Fibroblast of skin of left biceps (primary cell): ENCODE measurements at regions not wholly inside any gene's neighbourhood (a gene's known extent, or its start where the extent isn't known, plus 50 kb on each side); places are given as distances from the start of the nearest gene placed in this dataset.

Experiments
- DNase-seq, 2 experiments: peaks; one replicate each; pipeline ENCODE4 v3.0.0-alpha.2; 2013; ENCODE audit warnings: low read depth in 2 of 2

GRCh38 chr2:167509586-167509985, 621.3 kb downstream of the XIRP2 start:
- DNase-seq: peak; percentile 32 to 41

DNA sequence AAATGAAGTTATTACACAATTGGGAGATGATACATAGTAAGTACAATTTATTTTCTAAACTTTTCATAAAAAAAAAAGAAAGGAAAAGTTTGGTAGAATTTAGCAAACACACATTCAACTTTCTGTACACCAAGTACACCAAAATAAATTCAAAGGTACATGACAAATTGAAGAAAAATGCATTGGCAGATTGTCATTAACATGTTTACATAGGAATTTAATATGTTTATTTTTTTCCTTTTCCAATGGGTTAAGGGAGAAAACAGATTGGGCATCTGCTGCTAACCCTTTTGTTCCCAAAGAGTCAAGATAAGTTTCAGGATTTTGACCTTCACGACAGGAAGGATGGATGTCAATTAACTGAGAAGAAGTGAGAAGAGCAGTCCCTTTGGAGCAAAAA, 620.4 kb downstream of the XIRP2 start:
- no peak for DNase-seq

DNA sequence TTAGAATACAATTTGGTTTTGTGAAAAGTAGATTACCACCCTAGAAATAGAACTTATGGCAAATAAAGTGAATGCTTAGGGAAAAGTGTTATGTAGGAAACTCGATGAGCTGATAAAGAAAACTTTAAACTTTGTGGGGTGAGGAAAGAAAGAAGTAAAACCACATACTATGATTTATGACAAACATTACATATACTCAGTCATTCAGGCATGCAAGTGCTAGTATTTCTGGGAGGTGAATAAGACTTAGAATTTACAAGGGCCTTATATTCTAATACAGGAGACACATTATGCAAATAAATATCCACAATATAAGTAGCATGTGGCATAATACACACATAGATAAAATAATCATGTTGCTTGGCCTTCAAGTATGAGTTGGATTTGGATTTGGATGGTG, 618.1 kb downstream of the XIRP2 start:
- no peak for DNase-seq

- no peak for DNase-seq
Observed at GRCh38 chr2:167504695-167505094, 616.4 kb downstream of the XIRP2 start.

DNA sequence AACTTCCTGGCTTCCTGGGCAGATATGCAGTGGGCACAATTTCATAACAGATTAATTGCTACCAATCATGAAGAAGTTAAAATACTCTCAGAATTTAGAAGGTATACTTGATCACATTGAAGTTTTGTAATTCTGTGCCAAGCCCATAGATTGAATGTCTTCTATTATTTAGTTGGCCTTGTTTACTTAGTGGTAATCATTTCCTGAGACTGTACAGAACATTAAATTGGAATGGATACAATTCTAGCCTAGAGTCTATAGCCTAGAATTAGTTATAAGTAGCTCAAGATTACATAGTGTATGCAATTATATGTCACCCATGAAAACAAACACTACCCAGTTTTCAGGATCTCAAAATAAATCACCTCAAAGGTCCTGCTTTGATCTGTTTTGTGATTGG, 615.8 kb downstream of the XIRP2 start:
- DNase-seq: no peak

GRCh38 chr2:167501618-167502017, 613.3 kb downstream of the XIRP2 start:
- DNase-seq: no peak

- no peak for DNase-seq
Observed at GRCh38 chr2:167493862-167494261, 605.6 kb downstream of the XIRP2 start.

DNA sequence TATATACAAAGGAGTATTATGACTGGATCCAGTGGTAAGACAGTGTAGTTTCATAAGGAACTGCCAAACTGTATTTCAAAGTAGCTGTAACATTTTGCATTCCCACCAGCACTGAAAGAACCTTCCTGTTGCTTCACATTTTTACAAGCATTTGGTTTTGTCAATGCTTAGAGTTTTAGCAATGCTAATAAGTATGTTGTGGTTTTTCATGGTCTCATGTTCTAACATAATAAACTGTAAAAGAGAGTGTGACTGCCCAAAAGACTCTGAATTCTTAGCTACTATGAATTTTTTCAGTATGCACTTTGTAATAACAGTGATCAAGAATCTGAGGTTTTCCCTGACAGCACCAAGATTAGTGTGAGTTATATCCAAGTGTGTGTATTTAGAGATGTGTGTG, 604.2 kb downstream of the XIRP2 start:
- DNase-seq: no peak

- DNase-seq: no peak
Observed at GRCh38 chr2:167491788-167492187, 603.5 kb downstream of the XIRP2 start.

DNA sequence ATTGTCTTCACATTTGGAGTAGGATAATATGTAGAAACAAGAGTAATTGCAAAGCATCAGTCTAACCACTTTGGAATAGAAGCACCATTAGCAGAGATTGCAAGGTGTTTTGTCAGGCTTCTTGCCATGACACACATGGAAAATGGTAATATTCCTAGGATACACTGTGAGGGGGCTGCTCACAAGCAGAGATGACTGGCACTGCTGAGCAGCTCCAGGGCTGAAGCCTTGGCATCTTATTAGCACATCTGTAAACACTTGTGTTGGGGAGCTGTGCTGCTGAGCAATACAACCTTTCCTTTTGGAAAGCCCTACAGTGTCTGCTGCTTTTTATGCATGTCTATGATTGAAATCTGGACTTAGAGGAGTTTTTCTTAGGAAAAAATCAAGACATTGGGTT, 602.2 kb downstream of the XIRP2 start:
- no peak for DNase-seq

DNA sequence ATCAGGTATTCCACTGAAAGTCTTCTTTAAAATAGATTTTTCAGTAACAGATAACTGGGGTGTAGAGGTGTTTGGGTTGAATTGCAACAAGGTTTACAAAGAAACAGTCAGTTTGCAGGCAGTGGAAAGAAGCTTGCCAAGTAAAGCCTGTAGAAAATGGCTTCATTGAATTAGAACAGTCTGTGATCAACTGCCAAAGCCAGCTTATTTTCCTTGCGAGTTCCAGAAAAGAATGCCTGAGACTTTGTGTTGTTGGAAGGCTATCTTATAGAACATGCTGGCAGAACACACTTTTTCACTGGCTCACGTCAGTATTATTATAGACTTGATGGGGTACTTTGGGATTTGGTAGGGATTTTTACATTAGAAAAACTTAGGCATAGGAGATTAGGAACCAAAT, 601.0 kb downstream of the XIRP2 start:
- no peak for DNase-seq

GRCh38 chr2:167487728-167488127, 599.4 kb downstream of the XIRP2 start:
- DNase-seq: no peak

GRCh38 chr2:167484875-167485274, 596.6 kb downstream of the XIRP2 start:
- no peak for DNase-seq

DNA sequence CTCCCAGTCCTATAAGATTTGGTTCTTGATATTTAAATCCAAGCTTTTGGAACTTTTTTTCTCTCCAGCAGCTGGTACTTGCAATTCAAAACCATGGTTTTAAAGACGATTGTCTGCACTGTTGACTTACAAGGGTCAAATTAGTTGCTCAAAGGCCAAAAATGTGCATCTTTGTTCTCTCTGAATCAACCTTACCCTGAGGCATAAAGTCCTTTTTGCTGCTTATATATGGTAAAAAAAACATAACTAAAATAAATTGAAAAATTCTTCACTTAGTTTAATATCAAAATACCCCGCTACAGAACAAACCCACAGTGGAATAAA, 592.7 kb downstream of the XIRP2 start:
- DNase-seq: no peak

GRCh38 chr2:167480232-167480985, 592.1 kb downstream of the XIRP2 start:
- no peak for DNase-seq

DNA sequence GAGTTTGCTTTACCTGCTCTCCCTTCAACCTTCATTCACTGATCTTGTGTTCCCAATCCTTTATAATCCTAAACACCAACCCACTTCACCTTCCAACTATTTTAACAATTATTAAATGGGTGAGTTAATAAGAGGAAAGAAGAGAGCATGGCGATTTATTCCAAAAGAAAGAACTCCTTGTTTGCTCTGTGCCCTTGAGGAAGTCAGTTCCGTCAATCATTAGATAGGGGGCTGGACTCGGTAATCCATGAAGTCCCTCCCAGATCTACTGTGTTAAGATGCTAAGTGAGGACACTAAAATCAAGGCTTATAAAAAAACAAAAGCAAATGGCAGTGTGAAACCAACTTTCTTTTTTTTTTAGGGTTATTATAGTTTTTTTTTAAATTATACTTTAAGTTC, 589.9 kb downstream of the XIRP2 start:
- no peak for DNase-seq

DNA sequence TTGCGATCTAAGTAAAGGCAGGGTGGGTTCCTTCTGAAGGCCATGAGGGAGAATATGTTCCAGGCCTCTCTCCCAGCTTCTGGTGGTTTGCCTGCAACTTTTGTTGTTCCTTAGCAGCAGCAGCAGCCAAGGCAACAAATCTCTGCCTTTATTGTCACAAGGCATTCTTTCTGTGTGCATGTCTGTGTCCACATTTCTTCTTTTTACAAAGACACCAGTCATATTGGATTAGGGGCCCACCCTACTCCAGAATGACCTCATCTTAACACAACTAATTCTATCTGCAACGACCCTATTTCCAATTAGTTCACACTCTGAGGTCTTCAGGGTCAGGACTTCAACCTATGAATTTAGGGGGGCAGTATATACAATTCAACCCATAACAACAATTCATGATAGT, 587.5 kb downstream of the XIRP2 start:
- no peak for DNase-seq

GRCh38 chr2:167471734-167472133, 583.5 kb downstream of the XIRP2 start:
- DNase-seq: no peak

GRCh38 chr2:167471332-167471731, 583.1 kb downstream of the XIRP2 start:
- DNase-seq: no peak

- DNase-seq: no peak
Observed at GRCh38 chr2:167462379-167462778, 574.1 kb downstream of the XIRP2 start.

DNA sequence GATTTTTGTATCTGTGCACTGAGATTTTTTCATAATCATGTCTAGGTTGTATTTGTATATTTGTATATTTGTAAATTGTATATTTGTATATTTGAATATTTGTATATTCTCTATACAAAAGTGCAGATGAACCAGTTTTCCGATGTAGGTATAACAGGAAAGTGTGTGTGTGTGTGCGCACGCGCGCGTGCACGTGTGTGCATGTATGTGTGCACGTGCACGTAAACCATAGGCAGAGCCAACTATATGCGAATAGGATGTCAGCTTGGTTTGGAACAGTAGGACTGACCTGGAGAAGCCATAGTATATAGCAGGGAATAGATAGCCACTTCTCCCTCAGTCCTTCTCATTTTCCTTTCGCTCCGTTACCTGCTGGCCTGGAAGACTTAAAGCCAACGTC, 565.8 kb downstream of the XIRP2 start:
- DNase-seq: no peak

DNA sequence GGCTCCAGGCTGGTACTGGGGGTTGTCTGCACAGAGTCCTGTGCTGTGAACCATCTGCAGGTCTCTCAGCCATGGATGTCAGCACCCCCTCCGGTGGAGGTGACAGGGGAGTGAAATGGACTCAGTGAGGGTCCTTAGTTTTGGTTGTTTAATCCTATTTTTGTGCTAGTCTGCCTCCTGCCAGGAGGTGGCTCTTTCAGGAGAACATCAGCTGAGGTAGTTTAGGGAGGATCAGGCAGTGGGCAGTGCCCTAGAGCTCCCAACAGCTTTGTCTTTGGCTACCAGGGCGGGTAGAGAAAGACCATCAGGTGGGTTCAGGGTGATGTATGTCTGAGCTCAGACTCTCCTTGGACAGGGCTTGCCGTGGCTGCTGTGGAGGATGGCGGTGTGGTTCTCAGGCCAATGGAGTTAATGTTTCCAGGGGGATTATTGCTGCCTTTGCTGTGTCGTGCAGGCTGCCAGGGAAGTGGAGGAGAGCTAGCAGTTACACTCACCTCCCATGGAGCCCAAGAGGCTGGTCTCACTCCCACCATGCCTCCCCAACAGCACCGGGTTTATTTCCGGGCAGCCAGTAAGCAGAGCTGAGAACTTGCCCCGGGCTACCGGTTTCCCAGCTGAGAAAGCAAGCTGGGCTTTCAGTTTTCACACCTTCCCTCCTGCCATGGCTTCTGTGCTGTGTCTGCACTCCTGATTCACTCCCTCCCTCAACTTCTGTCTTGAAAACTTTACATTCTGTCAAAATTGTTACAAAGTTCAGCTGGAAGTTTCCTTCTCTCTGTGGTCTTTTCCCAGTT, 563.4 kb downstream of the XIRP2 start:
- no peak for DNase-seq

DNA sequence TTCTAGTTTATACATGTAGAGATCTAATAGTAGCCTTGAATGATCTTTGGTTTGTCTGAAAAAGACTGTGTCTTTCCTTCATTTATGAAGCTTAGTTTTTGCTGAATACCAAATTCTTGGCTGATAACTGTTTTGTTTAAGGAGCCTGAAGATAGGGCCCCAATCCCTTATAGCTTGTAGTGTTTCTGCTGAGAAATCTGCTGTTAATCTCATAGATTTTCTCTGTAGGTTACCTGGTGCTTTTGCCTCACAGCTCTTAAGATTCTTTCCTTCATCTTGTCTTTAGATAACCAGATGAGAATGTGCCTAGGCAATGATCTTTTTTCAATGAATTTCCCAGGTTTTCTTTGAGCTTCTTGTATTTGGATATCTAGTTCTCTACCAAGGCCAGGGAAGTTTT, 562.1 kb downstream of the XIRP2 start:
- DNase-seq: no peak

DNA sequence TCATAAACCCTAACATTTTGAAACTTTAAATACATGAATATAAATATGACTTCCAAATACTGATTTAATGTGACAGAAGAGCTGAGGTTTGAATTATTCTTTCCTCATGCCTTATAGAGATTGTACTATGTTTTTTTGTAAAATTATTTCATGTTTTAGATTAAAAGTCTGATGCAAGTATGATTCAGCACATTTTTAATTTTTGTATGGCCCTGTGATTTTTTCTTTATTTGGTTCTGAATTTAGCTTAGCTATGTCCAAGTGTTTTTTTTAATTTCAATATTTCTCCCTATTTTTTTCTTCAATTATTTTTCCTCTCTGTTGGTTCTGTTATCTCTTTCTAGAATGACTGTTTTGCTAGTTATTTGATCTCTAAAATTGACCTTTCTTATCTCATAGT, 552.1 kb downstream of the XIRP2 start:
- no peak for DNase-seq
